NCI-H2029 treated with DMSO at 0.1 percent for 48 hours (cell line): ENCODE measurements at regions not wholly inside any gene's neighbourhood (a gene's known extent, or its start where the extent isn't known, plus 50 kb on each side); places are given as distances from the start of the nearest gene placed in this dataset.

Experiments used
- DNase-seq: peaks from one replicate; lab custom pipeline; 2025; lab: John Stamatoyannopoulos, UW

GRCh38 chr18:56278421-56279003 lies 359.9 kb downstream of the TXNL1 start:
- no peak for DNase-seq

GRCh38 chr18:56276466-56276865 lies 361.9 kb downstream of the TXNL1 start:
- no peak for DNase-seq

DNA sequence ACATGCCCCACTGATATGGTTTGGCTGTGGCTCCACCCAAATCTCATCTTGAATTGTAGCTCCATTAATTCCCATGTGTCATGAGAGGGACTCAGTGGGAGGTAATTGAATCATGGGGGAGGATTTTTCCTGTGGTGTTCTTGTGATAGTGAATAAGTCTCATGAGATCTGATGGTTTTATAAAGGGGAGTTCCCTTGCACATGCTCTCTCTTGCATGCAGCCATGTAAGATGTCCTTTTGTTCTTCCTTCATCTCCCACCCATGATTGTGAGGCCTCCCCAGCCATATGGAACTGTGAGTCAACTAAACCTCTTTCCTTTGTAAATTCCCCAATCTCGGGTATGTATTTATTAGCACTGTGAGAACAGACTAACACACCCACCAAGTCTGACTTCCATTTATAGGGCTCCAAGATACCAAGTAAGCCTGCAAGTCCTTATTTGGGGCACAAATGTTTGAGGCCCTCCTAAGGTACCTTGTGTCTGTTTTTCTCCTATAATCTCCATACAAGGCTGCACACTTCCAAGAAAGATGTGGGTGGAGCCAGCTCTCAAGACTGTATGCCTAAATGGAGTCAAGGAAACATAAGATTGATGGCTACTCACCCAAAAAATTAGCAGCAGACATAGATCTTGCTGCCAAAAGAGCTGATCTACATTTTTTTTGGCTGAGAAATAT lies 364.7 kb downstream of the TXNL1 start:
- no peak for DNase-seq

- no peak for DNase-seq
Observed at GRCh38 chr18:56270671-56271250, 367.6 kb downstream of the TXNL1 start.

GRCh38 chr18:56269958-56270357 lies 368.4 kb downstream of the TXNL1 start:
- no peak for DNase-seq

DNA sequence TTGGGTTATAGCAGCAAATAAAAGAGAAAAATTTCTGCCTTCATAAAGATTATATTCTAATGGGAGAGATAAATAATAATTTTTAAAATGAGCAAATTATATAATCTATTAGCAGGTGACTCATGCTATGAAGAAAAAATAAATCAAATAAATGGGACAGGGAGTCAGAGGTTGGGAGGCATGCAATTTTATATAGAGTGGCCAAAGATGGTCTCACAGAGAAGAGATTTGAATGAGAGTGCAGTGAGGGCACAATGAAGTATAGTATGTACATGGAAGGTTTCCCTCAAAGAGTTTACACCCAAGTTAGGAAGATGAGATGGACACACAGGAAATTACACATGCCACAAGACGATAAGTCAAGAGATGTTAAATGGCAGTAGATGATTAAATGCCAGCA lies 369.4 kb downstream of the TXNL1 start:
- no peak for DNase-seq

DNA sequence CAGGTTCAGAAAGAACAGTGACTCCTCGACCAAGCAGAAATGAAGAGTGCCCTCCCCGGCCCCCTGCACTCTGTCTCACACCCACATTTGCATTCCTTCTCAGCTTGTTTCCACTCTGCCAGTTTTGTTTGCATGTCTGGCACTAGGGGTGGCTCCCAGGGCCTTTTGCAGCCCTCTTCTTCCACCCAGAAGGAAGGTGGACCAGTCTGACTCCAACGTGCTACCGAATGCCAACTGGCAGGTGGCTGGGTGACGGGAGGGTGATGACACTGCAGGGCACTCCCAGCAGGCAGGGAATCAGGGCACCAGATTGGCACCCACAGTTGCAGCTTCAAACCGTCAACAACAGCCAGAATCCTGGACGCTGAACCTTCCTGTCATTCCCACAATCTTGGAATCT lies 371.1 kb downstream of the TXNL1 start:
- DNase-seq: no peak

GRCh38 chr18:56258178-56258577 lies 380.2 kb downstream of the TXNL1 start:
- no peak for DNase-seq

GRCh38 chr18:56257205-56257604 lies 381.2 kb downstream of the TXNL1 start:
- no peak for DNase-seq

DNA sequence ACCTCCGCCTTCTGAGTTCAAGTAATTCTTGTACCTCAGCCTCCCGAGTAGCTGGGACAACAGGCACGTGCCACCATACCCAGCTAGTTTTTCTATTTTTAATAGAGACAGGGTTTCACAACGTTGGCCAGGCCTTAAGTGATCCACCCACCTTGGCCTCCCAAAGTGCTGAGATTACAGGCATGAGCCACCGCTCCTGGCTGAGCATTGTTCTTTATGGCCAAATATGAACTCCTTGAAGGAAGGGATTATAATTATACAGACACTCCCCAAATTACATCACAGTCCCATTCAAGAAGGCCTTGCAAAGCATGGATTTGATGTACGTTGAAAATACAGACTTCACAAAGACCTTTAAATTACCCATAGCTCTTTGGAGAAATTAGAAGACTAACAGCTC lies 381.7 kb downstream of the TXNL1 start:
- no peak for DNase-seq

- no peak for DNase-seq
Observed at GRCh38 chr18:56255381-56255780, 383.0 kb downstream of the TXNL1 start.

DNA sequence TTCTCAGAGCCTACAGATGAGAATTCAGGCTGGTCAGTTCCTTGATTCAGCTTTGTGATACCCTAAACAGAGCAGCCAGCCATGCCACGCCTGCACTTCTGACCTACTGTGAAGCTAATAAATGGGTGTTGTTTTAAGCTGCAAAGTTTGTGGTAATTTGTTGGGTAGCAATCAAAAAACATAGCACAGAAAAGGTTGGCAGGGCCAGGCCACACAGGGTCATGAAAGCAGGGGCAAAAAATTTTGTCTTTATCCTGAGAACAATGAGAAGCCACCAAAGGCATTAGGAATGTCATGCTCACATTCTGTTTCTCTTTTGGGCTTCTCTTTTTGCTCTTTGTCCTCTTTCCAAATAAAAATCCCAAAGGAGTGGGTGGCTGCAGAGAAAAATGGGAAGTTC lies 385.9 kb downstream of the TXNL1 start:
- no peak for DNase-seq

DNA sequence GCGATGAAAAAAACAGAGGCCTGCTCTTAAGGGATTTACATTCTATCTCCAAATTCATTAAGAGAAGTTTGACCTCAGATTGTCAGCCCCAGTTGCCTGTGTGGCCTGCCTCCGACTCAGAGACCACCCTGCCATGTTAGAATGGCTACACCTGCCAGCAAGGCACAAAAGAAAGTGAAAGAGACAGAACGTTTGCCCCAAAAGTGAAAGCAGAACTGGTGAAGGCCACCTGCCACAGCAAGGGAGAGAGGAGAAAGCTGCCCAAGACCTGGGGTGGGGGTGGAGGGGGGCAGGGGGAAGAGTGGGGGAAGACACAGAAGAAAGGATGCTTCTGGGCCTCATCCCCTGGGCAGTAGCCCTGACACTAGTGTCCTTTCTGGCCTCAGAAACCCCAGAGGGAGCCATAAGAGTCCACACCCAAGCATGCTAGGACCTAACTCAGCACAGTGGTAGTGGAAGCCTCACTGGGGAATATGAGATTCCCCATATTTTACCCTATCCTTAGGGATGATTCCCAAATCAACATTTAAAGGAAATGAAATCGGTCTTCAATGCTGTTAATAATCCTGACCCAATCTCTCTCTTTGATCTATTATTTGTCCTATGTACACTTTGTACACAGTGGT lies 389.7 kb downstream of the TXNL1 start:
- no peak for DNase-seq

DNA sequence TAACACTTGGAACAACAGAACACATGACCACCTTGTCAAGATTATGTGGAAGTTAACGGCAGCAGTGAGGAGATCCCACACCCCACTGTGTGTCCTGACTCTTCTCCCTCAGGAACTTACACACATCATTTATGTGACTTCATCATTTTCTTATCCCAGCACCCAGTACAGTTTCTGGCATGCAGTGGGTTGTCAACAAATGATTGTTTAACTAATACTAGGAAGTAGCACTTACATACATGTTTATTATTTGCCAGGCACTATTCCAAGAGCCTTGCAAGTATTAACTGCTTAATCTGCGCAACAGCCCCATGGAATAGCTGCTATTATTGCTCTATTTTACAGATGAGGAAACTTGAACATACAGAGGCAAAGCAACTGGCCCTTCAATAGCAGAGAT lies 391.5 kb downstream of the TXNL1 start:
- no peak for DNase-seq

GRCh38 chr18:56245866-56246580 lies 392.4 kb downstream of the TXNL1 start:
- DNase-seq: no peak

- DNase-seq: no peak
Observed at GRCh38 chr18:56240405-56240804, 398.0 kb downstream of the TXNL1 start.

- no peak for DNase-seq
Observed at GRCh38 chr18:56238576-56238975, 399.8 kb downstream of the TXNL1 start.

DNA sequence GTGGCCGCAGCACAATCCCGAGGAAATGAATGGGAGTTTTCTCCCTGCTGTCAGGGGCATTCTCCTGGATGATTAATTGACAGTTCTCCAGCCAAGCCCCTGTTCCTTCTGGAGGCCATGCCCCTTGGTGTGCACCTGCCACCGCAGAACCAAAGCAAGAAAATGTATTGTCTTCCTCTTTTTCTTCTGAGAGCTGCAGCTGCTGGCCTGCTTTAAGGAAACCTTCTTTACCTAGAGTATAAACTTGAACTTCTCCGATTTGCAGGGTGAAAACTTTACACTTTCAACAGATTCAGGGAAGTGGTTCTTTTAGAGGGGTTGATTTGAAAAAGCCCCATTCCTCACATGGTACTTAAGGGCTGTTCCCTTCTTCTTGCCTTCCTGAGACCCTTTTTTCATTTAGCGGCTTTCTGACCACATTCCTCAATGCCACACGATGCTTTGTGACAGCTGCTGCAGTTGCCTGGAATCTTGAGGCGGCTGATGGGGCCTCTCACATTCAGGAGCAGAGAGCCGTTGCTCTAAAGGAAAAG lies 402.8 kb downstream of the TXNL1 start:
- DNase-seq: no peak

GRCh38 chr18:56235071-56235470 lies 403.3 kb downstream of the TXNL1 start:
- DNase-seq: no peak

- no peak for DNase-seq
Observed at GRCh38 chr18:56233595-56233994, 404.8 kb downstream of the TXNL1 start.

DNA sequence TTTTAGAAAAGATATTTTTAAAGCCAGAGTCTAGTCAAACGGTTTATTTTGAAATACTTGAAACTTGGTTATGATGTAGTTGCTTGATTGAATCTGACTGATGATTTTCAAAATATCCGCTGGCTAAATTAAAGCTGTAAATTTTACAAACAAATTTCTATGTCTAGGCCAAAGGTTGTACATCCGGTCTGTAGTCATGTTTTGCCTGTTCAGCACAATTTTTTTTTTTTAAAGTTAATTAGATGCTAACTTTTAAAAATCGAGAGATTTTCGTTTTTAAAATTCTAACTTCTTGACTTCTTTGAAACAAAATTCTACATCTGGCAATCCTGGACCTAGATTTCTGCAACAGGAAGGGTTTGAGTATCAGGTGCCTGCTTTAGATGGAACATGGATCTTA lies 412.4 kb downstream of the TXNL1 start:
- no peak for DNase-seq
